Left renal pelvis (tissue), 4 donors: ENCODE measurements at regions not wholly inside any gene's neighbourhood (a gene's known extent, or its start where the extent isn't known, plus 50 kb on each side); places are given as distances from the start of the nearest gene placed in this dataset.

Experiments
- DNase-seq, 4 donors: peaks; one replicate each; pipeline ENCODE4 v3.0.0-alpha.2; 2013; ENCODE audit warnings: low read depth in 4 of 4, low spot score in 3 of 4

DNA sequence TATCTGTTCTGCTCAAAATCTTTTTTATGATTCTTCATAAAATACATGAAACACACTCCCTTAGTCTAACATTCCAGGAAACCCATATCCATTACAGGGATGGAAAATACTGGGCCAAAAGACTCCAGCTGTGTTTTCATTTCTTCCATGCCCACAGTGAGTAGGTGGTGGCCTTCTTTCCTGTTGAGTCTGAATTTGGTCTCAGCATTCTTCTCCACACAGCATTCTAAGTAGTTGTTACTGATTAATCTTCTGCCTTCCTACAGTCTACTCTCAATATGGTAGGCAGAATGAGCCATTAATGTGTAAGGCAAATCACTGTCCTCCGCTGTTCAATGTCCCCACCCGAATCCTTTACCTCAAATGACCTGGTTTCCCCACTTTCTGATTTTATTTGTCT is 370.6 kb upstream of the RPS6KA3 start:
- DNase-seq, result no peak

DNA sequence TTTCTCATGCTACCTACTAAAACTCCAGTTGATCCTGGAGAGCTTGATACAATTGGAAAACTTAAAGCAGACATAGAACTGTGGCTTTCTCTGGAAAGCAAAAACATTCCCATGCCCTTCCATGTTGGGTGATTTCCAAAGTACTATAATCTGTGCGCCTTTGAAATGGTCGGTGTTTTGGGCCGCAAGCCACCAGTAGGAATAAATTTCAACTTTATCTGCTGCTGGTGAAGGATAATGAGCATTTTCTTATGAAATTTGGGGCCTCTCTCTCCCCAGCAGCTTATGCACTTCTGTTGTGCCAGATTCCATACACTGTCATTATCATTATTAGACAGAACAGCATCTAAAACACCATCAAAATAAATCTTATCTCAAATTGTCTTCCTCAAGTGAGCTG is 366.7 kb upstream of the RPS6KA3 start:
- no peak for DNase-seq

DNA sequence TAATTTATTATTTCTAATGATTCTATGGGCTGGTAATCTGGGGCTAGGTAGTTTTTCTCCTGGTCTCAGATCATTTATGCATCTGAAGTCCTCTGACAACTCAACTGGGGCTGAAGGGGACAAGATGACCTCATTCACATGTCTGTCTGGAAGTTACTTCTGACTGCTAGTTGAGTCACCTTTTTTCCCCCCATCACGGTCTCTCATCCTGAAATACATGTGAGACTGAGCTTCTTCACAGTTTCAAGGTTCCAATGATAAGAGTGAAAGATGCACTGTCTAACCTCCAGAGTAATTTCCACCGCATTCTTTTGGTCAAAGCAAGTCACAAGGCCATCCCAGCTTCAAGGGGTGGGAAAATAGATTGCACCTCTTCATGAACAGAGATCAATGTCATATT is 356.7 kb upstream of the RPS6KA3 start:
- no peak for DNase-seq

DNA sequence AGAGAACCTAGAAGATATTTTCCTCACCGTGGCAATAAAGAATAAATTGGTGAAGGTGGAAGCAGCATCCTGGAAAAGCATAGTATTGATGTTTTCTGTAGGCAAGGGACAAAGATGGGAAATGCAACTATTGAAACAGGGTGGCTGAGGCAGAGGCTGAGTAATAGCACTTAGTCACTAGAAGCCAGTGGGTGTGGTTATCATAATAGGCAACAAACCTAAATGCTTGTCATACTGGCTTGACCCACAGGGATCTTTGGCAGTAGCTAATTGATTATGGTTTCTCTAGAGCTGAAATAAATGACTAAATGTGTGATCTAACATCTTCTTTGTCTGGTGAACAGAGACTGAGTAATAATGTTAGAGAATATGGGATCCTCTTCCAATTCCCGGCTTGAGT is 353.6 kb upstream of the RPS6KA3 start:
- no peak for DNase-seq

DNA sequence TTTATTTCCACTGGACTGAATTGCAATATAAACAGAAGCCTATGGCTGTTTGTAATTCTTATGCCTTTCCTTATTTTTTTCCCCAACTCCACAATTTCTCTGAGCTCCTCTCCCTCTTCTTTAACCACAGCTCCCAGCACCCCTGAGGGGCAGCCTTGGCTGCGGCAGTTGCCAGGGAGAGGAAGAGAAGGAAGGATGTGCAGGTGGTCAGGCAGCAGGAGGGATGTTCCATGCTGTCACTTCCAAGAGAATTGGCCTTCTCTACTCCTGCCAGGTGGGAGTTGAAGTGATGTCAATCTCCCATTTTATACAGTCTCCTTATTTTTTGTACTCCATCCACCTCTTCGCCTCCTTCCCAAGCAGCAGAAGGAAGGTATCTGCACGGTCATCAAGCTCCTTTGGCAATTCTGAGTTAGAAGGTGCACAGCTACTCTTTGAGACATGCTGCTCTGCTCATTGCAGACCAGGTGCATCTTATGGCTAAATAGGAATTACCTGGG is 343.3 kb upstream of the RPS6KA3 start:
- DNase-seq, result no peak

DNA sequence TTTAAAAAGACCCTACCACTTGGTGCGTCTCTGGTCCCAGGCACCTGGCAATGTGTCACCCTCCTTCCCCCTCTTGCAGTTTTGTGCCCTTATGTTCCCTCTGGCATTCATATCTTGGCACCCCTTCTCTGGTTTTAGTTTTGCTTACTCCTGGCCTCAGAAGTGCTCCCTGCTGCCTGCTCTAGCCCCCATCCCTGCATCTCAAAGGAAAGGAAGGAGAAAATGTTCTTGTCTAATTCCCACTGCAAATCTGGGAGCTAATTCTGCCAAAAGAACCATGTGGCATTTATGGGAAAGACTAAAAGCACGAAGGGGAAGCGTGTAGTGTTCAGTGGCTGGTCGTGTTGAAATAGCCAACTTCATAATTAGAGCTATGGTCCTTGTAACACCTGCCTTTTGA is 340.1 kb upstream of the RPS6KA3 start:
- no peak for DNase-seq

DNA sequence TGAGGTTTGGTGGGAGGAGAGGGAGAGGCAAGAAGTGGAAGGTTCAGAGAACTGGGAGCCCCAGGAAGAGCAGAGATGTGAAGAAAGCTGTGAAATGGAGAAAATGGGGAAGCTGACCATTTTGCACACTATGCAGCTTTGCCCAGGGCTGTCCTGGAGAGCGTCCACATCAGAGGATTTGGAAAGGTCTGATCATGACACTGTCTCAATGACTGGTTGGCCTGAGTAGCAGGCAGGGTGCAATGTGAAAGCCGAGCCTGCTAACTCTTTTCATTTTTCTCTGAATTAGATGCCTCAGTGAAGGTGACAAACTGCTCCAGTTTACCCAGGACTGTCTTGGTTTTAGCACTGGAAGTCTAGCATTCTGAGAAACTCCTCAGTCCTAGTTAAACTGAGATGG is 330.1 kb upstream of the RPS6KA3 start:
- no peak for DNase-seq

DNA sequence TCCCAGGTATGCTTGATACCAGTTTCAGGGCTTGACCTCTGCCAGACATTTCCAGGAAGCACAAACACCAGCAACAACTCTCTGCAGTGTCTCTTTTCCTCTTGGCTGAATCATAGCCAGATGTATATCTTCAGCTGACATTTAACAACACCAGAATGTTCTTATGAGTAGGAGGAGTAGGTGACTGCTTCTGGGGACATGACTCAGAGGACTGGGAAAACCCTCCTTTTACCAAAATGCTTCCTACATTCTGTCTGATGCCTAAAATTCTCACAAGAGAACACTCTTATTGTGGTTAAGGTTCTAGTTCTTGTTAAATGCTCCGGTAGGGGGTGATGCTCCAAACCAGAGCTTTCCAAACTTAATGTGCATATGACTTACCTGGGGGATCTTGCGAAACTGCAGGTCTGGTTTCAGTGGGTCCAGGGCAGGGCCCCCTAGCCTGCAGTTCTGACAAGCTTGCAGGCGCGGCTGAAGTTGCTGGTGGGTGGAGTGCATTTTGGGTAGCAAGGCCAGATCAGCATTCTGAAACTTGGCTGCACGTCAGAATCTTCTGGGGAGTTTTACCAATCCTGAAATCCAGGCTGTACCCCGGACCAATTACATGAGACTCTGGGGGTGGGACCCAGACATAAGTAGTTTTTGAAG is 329.3 kb upstream of the RPS6KA3 start:
- DNase-seq, result no peak

DNA sequence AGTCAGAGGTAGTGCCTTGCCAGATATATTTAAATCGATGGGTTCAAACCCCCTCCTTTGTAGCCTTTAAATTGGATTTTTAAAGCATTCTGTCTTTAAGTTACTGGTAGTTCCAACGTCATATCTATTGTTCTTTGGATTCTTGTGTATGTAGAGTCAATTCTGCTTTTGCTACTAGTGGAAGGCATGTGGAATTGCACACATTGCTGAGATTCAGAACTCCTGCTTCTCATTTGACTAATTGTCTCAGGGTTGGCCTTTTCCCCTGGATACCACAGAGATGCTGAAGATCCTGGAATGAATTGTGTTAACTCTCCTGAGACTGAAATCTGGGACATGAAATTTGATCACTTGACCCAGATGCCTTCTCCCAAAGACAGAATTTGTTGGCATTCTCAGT is 328.3 kb upstream of the RPS6KA3 start:
- DNase-seq, result no peak

DNA sequence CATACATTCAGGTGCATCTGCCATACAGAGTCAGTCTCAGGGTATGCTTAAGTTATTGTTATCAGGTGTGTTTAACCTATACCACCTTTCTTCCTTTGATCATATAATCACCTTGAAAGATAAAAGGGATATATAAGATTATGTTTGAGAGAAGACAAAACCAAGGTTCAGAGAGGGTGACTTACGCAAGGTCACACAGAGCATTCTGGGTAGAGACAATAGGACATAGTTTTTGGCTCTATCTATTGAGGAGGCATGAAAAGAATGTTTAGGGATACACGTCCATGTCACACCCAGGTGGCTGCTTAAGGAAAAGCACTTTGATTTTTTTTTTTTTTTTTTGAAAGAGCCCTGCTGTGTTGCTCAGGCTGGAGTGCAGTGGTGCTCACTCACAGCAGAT is 327.1 kb upstream of the RPS6KA3 start:
- no peak for DNase-seq

DNA sequence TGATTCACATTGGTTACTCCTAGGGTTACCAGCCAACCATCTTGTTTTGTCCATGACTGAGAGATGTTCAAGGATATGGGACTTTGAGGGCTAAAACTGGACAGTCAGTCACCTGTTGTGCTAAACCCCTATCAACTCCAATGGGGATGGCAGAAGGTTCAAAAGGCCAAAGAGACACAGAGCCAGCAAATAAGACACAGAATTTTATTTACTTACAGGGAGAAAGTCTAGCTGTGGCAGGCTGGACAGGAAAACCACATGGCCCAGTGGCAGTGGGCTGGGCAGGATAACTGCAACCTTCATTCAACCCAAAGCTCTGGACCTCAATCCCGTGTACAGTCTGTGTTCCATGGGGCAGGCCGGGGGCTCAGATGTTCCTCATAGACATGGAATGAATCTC is 326.7 kb upstream of the RPS6KA3 start:
- no peak for DNase-seq

DNA sequence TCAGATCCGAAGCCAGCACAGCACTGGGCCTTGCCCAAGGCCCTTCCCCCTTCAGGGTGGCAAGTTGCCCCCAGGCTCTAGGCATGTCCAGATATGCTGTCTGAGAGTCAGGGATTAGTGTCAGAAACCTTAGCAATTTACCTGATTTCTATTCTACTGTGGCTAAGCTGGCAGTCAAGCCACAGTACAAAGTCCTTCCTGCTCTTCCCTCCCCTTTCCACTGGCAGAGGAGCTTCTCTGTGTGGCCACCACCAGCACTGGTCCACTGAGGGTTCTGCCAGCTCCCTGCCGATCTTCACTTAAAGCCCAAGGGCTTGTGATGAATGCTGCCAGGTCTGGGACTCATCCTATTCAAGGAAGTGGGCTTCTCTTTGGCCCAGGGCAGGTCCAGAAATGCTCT is 324.5 kb upstream of the RPS6KA3 start:
- no peak for DNase-seq

DNA sequence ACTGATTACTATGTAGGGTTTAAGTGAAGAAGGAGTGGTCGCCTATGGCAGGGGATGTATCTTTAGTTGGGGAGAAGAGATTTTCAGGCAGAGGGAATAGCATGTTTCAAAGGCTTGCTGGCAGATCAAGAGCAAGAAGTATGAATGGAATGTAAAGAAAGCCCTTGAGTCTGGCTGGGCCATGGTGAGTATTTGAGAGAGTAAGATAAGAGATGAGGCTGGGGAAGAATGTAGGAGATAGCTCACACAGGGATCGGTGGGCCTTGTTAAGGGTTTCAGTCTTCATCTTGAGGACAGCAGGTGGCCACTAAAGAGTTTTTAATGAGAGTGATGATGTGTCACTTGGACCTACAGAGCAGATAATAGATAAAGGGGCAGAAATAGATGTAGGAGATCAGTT is 319.1 kb upstream of the RPS6KA3 start:
- no peak for DNase-seq

DNA sequence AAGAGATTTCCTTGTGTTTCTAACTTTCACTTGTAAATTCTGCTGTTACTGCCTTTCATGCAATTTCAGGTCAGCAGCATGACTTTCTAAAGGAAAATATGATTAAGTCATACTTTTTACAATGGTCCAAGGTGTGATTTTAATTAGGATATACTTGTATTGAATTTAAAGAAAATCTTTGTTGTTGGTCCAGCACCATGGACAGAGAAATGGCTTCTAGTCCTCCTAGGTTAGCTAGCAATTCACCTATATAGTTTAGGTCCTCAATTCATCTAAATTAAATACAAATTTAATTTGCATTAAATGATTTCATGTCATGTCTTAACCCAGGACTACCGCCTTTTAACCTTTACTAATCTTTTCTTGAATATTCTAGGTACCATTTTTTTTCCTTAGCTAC is 304.9 kb upstream of the RPS6KA3 start:
- no peak for DNase-seq

DNA sequence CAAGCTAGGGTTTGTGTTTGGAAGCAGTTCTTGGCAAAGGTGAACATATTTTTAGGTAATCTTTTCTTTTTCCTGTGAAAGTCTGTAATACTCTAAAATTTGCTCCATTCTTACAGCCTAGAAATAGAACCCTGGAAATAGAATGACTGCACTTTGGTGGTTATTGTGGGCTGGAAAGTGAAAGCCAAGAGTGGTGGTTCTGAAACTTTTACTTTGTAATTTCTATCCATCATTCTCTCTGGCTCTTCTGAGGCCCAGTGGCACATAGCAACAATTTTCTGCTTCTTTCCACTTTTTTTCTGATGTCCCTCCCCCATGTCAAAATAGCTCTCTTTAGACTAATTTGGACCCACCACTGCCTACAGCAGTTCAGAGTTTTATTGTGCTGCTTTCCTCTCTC is 300.4 kb upstream of the RPS6KA3 start:
- DNase-seq, result no peak

DNA sequence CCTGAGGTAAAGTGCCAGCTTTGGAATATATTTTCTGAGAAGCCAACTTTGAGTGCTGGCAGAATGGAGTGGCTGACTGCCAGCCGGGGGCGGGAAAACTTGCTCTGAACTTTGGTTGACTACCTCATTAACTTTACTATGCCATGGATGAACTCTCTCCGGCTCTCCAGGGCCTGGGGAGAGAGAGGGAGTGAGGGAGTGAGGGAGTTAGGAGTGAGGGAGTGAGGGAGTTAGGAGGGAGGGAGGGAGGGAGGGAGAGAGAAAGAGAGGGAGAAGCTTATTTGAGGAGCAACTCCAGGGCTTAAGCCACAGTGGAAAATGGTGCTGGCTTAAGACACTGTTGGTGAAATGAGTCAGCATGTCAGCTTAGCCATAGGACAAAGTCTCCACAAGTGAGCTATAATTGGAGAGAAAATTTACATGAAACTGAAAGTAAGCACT is 280.9 kb upstream of the RPS6KA3 start:
- DNase-seq, result peak in 3 of 4 donors; percentile 20 to 51 (median 39)

DNA sequence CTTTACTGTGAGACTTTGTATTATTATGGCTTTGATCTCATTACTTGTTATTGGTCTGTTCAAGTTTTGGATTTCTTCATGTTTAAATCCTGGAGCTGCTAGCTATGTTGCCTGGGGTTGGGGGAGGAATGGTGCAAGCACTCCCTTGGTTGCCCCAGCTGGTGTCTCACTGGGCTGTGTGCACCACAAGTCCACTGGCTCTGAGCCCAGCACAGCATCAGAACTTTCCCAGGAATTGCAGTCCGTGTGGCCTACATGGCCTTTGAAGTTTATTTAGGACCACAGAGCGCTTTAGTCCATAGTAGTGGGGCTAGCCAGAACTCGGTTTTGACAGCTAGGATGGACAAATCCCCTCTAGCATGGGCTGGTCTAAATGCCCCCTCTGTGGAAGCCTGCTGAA is 278.8 kb upstream of the RPS6KA3 start:
- no peak for DNase-seq

DNA sequence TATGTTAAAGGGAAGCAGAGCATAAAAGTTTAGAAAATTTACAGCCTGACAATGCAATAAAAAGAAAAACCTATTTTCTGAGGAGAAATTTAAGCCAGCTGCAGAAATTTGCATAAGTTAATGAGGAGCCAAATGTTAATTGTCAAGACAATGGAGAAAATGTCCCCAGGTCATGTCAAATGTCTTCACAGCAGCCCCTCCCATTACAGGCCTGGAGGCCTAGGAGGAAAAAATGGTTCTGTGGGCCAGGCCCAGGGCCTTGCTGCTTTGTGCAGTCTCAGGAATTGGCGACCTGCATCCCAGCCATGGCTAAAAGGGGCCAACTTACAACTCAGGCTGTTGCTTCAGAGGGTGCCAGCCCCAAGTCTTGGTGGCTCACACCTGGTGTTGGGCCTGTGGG is 275.4 kb upstream of the RPS6KA3 start:
- no peak for DNase-seq

DNA sequence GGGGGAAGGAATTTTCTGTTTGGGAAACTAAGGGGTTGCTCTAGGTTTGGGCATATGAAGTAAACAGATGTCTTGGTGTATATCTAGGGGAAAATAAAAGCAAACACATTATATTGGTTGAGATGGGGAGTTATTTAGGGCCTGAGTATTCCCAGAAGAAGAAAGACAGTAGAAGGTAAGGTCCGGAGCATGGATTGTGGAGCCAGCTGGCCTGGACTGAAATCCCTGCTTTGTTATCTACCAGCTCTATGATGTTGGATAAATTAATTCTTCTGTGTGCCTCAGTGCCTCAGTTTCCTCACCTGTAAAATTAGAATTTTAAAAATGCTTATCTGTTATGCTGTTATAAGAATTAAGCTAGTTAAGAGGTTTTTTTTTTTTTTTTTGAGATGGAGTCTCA is 272.3 kb upstream of the RPS6KA3 start:
- no peak for DNase-seq

DNA sequence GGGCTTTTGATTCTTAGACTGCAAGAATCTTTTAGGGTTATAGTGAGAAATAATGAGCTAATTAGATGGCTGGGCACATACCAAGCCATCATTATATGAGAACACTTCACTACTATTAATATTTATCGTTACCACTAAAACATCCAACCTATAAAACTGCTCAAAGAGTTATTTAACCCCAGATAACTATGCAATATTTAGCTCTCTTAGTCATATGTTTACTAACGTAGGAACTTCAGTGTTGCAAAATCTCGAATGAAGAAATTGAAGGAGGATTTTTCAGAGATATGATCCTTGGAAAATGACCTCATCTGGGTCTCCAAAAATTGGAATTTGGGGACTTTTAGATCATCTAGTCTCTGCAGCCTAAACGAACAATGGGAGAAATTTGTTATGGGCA is 265.0 kb upstream of the RPS6KA3 start:
- no peak for DNase-seq

DNA sequence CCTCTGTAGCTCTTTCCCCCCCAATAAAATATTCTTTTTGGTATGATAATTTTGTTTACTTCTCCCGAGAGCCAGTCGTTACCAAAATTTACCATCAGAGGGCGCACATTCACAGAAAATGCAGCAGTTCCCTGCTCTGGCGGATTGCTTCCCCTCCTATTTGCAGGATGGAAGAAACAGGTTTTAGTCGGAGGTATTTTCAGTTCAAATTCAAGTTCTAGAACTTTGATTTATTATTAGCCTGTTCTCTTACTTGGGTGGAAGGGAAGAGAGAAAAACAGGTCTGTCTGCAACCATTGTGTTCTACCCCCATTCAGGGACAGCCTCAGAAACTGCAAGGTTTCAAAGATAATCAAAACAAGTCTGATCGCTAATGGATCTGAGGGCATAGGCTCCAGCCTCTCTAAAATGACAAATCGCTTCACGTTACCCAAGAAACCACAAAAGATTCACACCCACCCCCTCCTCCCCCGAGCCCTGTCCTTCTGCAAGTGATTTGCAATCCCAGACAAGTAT is 263.8 kb upstream of the RPS6KA3 start:
- DNase-seq, result peak in 1 of 4 donors; percentile 25

DNA sequence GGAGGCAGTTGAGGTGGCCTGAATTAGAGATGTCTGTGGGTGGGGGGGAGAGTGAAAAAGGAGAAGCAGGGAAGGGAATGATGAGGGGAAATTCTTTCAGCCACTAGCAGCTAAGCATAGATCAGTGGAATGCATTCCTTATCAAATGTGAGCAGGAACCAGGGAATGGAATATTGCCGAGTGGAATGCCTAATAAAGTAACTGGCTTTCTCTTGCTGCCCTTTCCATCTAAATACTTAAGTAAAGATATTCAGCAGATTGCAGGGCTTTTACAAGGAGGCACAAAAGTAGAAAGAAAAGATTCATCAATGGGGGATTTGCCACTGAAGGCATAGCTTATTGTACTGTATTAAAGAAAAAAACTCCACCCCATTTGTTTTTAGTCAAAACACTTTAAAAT is 263.0 kb upstream of the RPS6KA3 start:
- no peak for DNase-seq

DNA sequence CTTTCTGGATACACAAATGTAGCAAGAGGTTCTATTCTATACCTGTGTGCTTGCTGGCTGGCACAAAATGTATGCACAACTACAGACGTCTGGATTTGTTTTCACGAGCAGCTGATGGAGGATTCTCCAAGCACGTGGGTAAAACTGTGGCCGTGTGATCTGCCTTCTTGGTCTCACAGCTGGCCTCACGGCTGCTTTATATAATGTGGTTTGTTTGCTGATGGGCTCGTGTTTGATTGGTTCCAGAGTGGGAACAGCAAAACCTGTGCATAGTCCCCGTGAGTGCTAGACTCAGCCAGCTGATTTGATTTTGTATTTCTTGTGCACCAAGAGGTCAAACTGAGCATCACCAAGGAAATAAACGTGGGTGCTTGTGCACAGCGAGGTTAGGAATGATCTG is 262.6 kb upstream of the RPS6KA3 start:
- DNase-seq, result no peak
